Activated naive CD8-positive, alpha-beta T cell treated with anti-CD3 and anti-CD28 coated beads, Interleukin-2, amount 10 ng/mL, durations not matched to agents 7 days and 5 days (primary cell): ENCODE measurements at regions not wholly inside any gene's neighbourhood (a gene's known extent, or its start where the extent isn't known, plus 50 kb on each side); places are given as distances from the start of the nearest gene placed in this dataset.
A peak's percentile ranks its signal among the peaks of the same experiment; 100 is the strongest.

Experiments
- ATAC-seq: fragments of 150-1000 bp; cut with Tn5 transposase; one replicate; pipeline ENCODE4 v1.10.0; 2021; ENCODE audit warnings: low read depth, moderate library complexity
- POLR2A ChIA-PET: fragments of 350-600 bp; sonication (Branson Sonifier 250); formaldehyde crosslinking; loops from one replicate; lab custom pipeline; 2021; ENCODE audit warnings: antibody characterized with exemption; lab: Charles Lee
- DNase-seq: peaks from one replicate; pipeline ENCODE4 v3.0.0; 2021
- H3K27ac Mint-ChIP-seq: one replicate; pipeline ENCODE4 v1.8.0; 2022; ENCODE audit warnings: mild to moderate bottlenecking, mixed read lengths
- H3K27me3 Mint-ChIP-seq: one replicate; pipeline ENCODE4 v1.8.0; 2022; ENCODE audit warnings: mild to moderate bottlenecking, moderate library complexity, mixed read lengths
- H3K36me3 Mint-ChIP-seq: one replicate; pipeline ENCODE4 v1.8.0; 2021; ENCODE audit warnings: mild to moderate bottlenecking, mixed read lengths
- H3K4me1 Mint-ChIP-seq: one replicate; pipeline ENCODE4 v1.8.0; 2021; ENCODE audit warnings: mixed read lengths
- H3K4me3 Mint-ChIP-seq: one replicate; pipeline ENCODE4 v1.8.0; 2022; ENCODE audit warnings: mild to moderate bottlenecking, moderate library complexity, mixed read lengths
- H3K9me3 Mint-ChIP-seq: one replicate; pipeline ENCODE4 v1.8.0; 2021; ENCODE audit warnings: mixed read lengths

DNA sequence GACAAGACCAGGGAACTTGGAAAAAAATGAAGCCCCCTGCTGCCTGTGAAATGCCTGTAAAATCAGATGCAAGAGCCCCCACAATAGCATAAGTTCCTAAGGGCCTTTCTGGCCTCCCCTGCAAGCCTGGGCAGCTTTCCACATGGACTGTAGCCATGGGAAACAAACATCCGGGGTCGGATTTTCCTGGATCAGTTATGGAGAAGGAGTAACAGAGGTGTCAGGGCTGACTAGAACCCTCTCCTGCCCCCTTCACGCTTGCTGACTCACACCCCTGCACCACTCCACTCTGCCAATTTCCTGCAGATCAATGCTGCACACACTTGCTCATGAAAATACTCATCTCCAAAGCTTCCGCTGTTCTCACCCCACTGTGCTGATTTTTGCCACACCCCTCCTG lies 258.6 kb downstream of the CBLN1 start:
- Mint-ChIP-seq H3K36me3 (no peaks in the 10 kb centered on the region), H3K4me1 (no peaks in the 10 kb centered on the region), H3K27ac (no peak overlapping the region), H3K9me3 (no peaks in the 10 kb centered on the region), H3K4me3 (no peak overlapping the region), H3K27me3 (no peaks in the 10 kb centered on the region)
- POLR2A ChIA-PET = no interaction called here
- ATAC-seq (no peak), DNase-seq (no peak)

DNA sequence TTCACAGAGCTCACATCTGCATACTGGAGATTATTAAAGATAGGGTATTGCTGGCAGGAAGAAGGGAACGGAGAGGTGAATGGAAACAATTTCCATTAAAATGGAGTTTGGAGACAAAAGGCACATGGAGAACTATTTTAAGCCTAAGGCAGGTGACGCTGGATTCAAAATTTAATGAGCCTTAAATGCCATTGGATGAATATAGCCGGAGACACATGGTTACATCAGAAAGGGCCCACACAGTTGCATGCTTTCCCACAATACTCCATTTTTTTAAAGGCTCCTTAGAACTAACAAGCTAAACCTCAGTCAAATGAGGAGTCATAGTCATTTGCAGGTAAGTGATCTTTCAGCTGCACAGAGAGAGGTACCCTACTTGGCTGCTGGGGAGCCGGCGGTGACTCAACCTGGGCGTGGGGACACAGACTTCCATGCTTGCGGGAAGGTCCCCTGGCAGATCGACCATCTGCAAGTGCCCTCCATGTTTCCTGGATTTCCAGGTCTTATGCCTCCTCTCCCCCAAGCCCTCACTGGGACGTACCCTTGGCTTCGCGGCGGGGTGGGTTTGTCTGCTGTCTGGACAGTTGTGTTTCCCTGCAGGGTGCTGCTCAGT lies 259.2 kb downstream of the CBLN1 start:
- H3K27me3 Mint-ChIP-seq = no peaks in the 10 kb centered on the region
- H3K9me3 Mint-ChIP-seq = no peaks in the 10 kb centered on the region
- no peaks in the 10 kb centered on the region for H3K4me1 Mint-ChIP-seq
- no peaks in the 10 kb centered on the region for H3K36me3 Mint-ChIP-seq
- no peak overlapping the region for H3K27ac Mint-ChIP-seq
- ATAC-seq = no peak
- H3K4me3 Mint-ChIP-seq = no peak overlapping the region
- POLR2A ChIA-PET = no interaction called here
- no peak for DNase-seq

DNA sequence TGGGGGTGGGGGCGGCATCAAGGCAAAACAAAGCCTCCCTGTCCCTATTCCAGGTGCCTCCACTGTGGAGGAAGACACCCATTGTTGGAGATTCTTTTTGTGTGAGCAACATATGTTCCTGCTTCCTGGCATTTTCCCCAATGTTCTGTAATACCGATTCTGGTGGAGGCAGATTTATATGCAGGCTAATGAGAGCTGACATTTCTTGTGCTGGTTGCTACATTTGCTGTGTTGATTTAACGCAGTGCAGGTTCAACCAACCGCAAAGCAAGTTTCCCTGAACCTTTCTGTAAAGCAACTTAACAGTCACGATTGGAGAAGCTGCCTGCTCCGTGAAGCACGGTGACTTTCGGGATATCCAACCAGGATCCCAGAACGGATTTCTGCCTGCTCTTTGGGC lies 260.5 kb downstream of the CBLN1 start:
- POLR2A ChIA-PET = no interaction called here
- H3K27me3 Mint-ChIP-seq = no peaks in the 10 kb centered on the region
- no peaks in the 10 kb centered on the region for H3K9me3 Mint-ChIP-seq

GRCh38 chr16:49020436-49020835 lies 261.2 kb downstream of the CBLN1 start:
- POLR2A ChIA-PET = no interaction called here
- Mint-ChIP-seq H3K27me3 (no peaks in the 10 kb centered on the region), H3K4me1 (no peaks in the 10 kb centered on the region), H3K36me3 (no peaks in the 10 kb centered on the region), H3K27ac (no peak overlapping the region), H3K4me3 (no peak overlapping the region), H3K9me3 (no peaks in the 10 kb centered on the region)
- ATAC-seq (no peak), DNase-seq (no peak)

More for the DNA sequence above, 260.5 kb downstream of the CBLN1 start:
- no peak overlapping the region for H3K27ac Mint-ChIP-seq
- DNase-seq (no peak), ATAC-seq (no peak)
- H3K36me3 Mint-ChIP-seq = no peaks in the 10 kb centered on the region
- no peak overlapping the region for H3K4me3 Mint-ChIP-seq
- no peaks in the 10 kb centered on the region for H3K4me1 Mint-ChIP-seq

DNA sequence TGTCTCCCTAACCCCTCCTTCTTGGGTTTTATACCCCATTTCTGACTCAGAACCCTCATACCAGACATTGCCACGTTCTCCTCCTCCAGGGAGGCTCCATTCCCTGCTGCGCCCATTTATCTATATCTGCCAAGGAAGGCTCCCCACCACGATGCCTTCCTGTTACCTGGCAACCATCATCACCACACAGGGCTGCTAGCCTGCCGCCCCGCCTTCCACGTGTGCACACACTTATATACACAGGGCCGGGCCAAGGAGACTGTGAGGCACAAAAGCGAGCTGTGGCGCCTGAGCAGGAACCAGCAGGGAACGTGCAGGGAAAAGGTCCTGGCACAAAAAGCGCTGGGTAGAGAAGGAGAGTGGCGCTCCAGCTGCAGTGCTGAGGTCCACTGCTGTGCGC lies 261.8 kb downstream of the CBLN1 start:
- H3K27me3 Mint-ChIP-seq = no peaks in the 10 kb centered on the region
- ATAC-seq = no peak
- H3K9me3 Mint-ChIP-seq = no peaks in the 10 kb centered on the region
- no peaks in the 10 kb centered on the region for H3K4me1 Mint-ChIP-seq
- no peaks in the 10 kb centered on the region for H3K36me3 Mint-ChIP-seq
- no peak for DNase-seq
- H3K27ac Mint-ChIP-seq = peak overlapping the region; percentile 21
- no peak overlapping the region for H3K4me3 Mint-ChIP-seq
- POLR2A ChIA-PET = no interaction called here

DNA sequence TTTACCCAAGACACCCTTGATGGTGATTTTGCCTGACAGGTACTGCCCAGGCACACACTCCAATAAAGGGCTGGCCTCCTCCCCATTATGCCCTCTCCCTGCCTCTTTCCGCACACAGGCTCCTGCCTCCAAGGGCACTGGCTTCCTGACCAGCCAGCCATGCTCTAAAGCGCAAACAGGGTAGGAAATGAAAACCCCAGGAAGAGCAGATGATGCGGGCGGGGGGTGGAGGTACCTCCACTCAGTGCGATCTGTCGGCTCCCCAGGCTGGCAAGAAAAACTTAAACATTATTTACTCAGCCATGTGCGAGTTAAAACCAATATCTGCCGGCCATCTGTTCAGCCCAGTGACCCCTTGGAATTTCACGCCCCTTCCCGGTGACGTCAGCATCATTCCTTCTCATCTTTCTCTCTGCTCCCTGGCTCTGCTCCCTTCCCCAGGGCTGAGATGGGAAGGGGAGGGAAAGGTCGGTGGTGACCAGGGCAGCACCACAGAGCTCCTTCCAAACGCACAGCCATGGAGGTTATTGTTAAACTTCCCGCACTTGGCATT lies 262.5 kb downstream of the CBLN1 start:
- H3K4me1 Mint-ChIP-seq = no peaks in the 10 kb centered on the region
- no peaks in the 10 kb centered on the region for H3K9me3 Mint-ChIP-seq
- H3K27me3 Mint-ChIP-seq = no peaks in the 10 kb centered on the region
- POLR2A ChIA-PET = no interaction called here
- H3K36me3 Mint-ChIP-seq = no peaks in the 10 kb centered on the region
- H3K27ac Mint-ChIP-seq = no peak overlapping the region
- no peak for ATAC-seq
- no peak overlapping the region for H3K4me3 Mint-ChIP-seq
- no peak for DNase-seq

DNA sequence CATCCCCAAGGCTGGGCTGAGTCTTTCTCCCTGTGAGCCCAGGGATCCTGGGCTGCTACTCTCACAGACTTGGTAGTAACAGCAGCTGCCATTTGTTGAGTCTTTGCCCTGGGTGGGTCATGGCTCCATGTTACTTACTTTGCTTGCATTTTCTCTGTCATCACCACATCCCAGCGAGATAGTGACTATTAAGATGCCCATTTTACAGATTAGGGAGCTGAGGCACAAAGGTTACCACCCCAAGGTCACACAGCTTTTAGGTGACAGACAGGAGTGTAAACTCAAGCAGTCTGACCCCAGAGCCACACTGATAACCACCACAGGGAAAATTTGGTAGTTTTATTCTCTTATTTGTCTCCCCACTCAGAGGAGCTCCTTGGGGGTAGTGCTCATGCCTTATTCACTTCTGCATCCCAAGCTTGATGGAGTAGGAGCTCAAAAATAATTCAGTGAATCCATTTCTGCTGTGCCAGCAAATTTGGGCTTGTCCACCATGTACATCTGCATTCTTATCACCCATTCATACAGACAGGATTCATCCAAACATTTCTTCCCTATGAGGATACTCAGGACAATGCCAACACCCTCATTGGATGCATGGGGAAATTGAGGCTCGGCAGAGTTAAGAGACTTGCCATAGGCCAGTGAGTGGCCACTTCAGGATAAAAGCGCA lies 263.2 kb downstream of the CBLN1 start:
- POLR2A ChIA-PET = no interaction called here
- Mint-ChIP-seq H3K4me1 (no peaks in the 10 kb centered on the region), H3K4me3 (no peak overlapping the region), H3K27ac (no peak overlapping the region), H3K27me3 (no peaks in the 10 kb centered on the region), H3K9me3 (no peaks in the 10 kb centered on the region), H3K36me3 (no peaks in the 10 kb centered on the region)
- ATAC-seq = no peak
- DNase-seq = no peak

GRCh38 chr16:49017501-49017900 lies 264.1 kb downstream of the CBLN1 start:
- ATAC-seq (no peak), DNase-seq (no peak)
- no peaks in the 10 kb centered on the region for H3K27me3 Mint-ChIP-seq
- H3K4me1 Mint-ChIP-seq = no peaks in the 10 kb centered on the region
- no peaks in the 10 kb centered on the region for H3K9me3 Mint-ChIP-seq
- POLR2A ChIA-PET = no interaction called here
- H3K4me3 Mint-ChIP-seq = no peak overlapping the region
- no peaks in the 10 kb centered on the region for H3K36me3 Mint-ChIP-seq
- H3K27ac Mint-ChIP-seq = no peak overlapping the region

DNA sequence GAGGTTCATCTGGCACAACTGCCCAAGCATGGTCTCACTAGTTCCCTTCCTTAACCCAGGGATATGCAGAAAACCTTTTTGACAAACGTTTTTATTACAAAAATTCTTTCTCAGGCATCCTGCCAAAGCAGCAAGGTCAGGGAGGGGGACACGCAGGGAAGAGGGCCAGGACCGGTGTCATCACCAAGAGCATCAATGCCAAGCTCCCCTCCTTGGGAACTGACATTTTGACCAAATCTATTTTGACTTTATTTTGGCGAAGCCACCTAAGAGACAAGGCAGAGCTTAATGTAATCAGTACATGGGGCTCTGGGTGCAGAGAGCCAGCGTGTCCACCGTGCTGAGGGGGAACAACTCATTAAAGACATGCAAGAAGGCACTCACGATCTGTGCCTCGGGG lies 265.2 kb downstream of the CBLN1 start:
- POLR2A ChIA-PET = no interaction called here
- H3K36me3 Mint-ChIP-seq = no peaks in the 10 kb centered on the region

DNA sequence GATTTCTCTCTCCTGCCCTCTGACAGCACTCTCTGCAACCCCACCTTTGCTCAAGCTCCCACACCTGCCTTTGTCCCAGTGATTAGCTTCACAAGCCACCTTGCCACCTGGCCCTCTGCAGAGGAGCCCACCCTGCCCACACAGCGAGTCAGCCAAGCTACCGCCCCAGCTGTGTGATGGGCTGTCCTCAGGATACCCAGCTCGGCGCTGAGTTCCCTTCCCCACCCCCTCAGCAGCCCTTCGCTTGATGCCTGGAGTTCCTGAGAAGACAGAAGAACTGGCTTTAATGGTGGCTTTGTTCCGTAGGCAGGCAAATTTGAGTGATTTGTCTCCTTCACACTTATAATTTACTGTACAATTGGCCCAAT lies 266.4 kb downstream of the CBLN1 start:
- H3K9me3 Mint-ChIP-seq = no peaks in the 10 kb centered on the region
- DNase-seq = no peak
- H3K4me3 Mint-ChIP-seq = no peak overlapping the region

More for the DNA sequence above, 265.2 kb downstream of the CBLN1 start:
- DNase-seq (no peak), ATAC-seq (no peak)
- H3K27ac Mint-ChIP-seq = no peak overlapping the region
- H3K27me3 Mint-ChIP-seq = no peaks in the 10 kb centered on the region
- no peak overlapping the region for H3K4me3 Mint-ChIP-seq
- no peaks in the 10 kb centered on the region for H3K9me3 Mint-ChIP-seq
- H3K4me1 Mint-ChIP-seq = no peaks in the 10 kb centered on the region

DNA sequence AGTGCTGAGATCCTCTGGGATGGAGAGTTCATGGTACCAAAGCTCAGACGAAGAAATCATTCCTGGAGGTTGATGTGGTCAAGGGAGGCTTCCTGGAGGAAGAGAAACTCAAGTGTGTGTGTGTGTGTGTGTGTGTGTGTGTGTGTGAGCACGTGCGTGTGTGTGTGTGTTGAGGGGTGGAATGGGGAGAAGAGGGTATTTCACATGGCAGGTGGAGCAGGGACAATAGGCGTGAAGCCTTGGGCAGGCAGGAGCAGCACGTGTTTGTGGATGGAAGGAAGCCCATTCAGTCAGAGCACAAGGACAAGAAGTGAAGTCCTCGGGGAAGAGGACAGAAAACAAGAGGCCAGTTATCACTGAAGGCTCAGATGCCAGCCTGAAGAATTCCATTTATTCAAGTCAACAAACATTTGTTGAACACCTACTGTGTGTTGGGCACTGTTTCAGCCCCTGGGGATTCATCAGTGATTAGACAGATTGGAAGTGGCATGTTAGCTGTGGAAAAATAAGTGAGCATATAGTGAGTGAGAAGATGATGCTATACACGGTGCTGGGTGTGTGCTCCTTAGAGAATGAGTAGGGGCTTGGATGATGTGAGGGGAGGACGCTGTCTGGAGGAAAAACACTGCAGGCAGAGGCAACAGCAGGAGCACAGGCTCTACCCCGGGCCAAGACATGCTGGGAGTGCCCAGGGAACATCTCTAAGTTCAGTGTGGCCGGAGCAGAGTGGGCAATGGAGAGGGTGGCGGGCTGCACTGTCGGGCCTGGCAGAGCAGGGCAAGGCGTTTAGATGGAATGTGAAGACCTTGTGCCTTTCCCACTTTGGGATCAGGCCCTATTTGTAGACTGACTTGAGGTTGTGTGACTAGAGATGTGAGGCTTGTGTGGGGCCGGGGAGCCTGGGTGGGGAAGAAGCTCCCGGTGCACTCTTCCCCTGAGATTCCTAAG lies 267.1 kb downstream of the CBLN1 start:
- Mint-ChIP-seq H3K9me3 (peaks cover 2% of the 10 kb centered on the region), H3K4me1 (no peaks in the 10 kb centered on the region), H3K27me3 (no peaks in the 10 kb centered on the region), H3K4me3 (no peak overlapping the region), H3K36me3 (no peaks in the 10 kb centered on the region), H3K27ac (no peak overlapping the region)
- POLR2A ChIA-PET = no interaction called here
- ATAC-seq (no peak), DNase-seq (no peak)

More for the DNA sequence above, 266.4 kb downstream of the CBLN1 start:
- no peaks in the 10 kb centered on the region for H3K36me3 Mint-ChIP-seq
- no peaks in the 10 kb centered on the region for H3K27me3 Mint-ChIP-seq
- no peak overlapping the region for H3K27ac Mint-ChIP-seq
- H3K4me1 Mint-ChIP-seq = no peaks in the 10 kb centered on the region
- no peak for ATAC-seq
- POLR2A ChIA-PET = no interaction called here

- no peak overlapping the region for H3K4me3 Mint-ChIP-seq
These were observed 267.9 kb downstream of the CBLN1 start for GRCh38 chr16:49013727-49014080.

DNA sequence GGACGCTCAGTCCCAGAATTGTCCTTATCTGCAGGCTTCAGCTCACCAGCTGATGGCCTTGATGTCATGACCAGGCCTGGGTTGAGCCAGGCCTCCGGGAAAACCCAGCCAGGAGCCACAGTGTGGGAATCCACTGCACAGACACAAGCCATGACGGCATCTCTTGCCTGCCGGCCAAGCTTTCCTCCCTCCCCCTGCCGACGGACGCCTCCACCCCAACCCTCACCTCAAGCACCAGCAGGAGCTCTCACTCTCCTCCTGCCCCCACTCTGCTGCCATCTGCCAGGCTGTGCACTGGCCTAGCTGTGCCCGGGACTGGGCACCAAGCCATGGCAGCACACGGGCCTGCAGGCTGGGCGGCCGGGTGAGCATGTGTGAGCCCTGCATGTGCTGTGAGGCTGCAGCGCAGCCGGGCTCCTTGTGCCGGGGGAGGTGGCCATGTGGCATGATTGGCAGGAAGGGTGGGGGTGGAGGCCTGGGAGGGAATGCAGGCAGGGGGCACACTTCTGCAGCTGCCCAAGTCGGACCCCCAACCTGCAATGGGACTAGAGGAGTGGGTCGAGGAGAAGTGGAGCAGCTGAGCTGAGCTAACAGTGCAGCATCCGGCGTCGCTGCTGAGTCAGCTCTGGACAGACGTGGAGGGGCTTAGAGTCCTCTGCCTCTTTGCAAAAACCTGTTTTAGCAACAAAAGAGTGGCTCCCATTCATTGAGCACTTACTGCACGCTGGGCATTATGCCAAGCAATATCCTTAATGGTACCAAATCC lies 268.5 kb downstream of the CBLN1 start:
- Mint-ChIP-seq H3K9me3 (peaks cover 2% of the 10 kb centered on the region), H3K4me1 (no peaks in the 10 kb centered on the region), H3K36me3 (no peaks in the 10 kb centered on the region)

More at GRCh38 chr16:49013727-49014080, 267.9 kb downstream of the CBLN1 start:
- Mint-ChIP-seq H3K9me3 (peaks cover 2% of the 10 kb centered on the region), H3K27me3 (no peaks in the 10 kb centered on the region), H3K27ac (no peak overlapping the region), H3K36me3 (no peaks in the 10 kb centered on the region), H3K4me1 (no peaks in the 10 kb centered on the region)
- DNase-seq (no peak), ATAC-seq (no peak)
- POLR2A ChIA-PET = no interaction called here

More for the DNA sequence above, 268.5 kb downstream of the CBLN1 start:
- DNase-seq = no peak
- POLR2A ChIA-PET = no interaction called here
- Mint-ChIP-seq H3K4me3 (no peak overlapping the region), H3K27me3 (no peaks in the 10 kb centered on the region), H3K27ac (no peak overlapping the region)
- ATAC-seq = no peak
